CD4-positive, alpha-beta T cell treated with Interleukin-12 subunit alpha and Interleukin-12 subunit beta, for 1 hour (primary cell): ENCODE measurements at regions not wholly inside any gene's neighbourhood (a gene's known extent, or its start where the extent isn't known, plus 50 kb on each side); places are given as distances from the start of the nearest gene placed in this dataset.

ENCODE experiments used
- DNase-seq: peaks from one replicate; pipeline ENCODE4 v3.0.0-alpha.2; 2020

GRCh38 chr7:26560526-26561256 is 269.0 kb downstream of the SNX10 start:
- no peak for DNase-seq

- DNase-seq: no peak
Observed at GRCh38 chr7:26562841-26563240, 271.2 kb downstream of the SNX10 start.

GRCh38 chr7:26563406-26563805 is 271.7 kb downstream of the SNX10 start:
- DNase-seq: no peak

- no peak for DNase-seq
Observed at GRCh38 chr7:26567266-26567665, 275.6 kb downstream of the SNX10 start.

- DNase-seq: no peak
Observed at GRCh38 chr7:26574476-26574875, 282.8 kb downstream of the SNX10 start.

GRCh38 chr7:26580064-26580591 is 284.3 kb downstream of the SKAP2 start:
- no peak for DNase-seq

- DNase-seq: no peak
Observed at GRCh38 chr7:26580711-26581110, 283.7 kb downstream of the SKAP2 start.

- DNase-seq: no peak
Observed at GRCh38 chr7:26583094-26583648, 281.2 kb downstream of the SKAP2 start.

- DNase-seq: no peak
Observed at GRCh38 chr7:26584326-26584725, 280.1 kb downstream of the SKAP2 start.

GRCh38 chr7:26584987-26585665 is 279.3 kb downstream of the SKAP2 start:
- no peak for DNase-seq

GRCh38 chr7:26587536-26587935 is 276.9 kb downstream of the SKAP2 start:
- no peak for DNase-seq

GRCh38 chr7:26588511-26588910 is 275.9 kb downstream of the SKAP2 start:
- DNase-seq: no peak

- DNase-seq: no peak
Observed at GRCh38 chr7:26590709-26591108, 273.7 kb downstream of the SKAP2 start.

- no peak for DNase-seq
Observed at GRCh38 chr7:26592011-26592410, 272.4 kb downstream of the SKAP2 start.

GRCh38 chr7:26593393-26593792 is 271.0 kb downstream of the SKAP2 start:
- no peak for DNase-seq

GRCh38 chr7:26593896-26594295 is 270.5 kb downstream of the SKAP2 start:
- no peak for DNase-seq

GRCh38 chr7:26594553-26594952 is 269.8 kb downstream of the SKAP2 start:
- DNase-seq: no peak

GRCh38 chr7:26598867-26599266 is 265.5 kb downstream of the SKAP2 start:
- DNase-seq: no peak

GRCh38 chr7:26599982-26600381 is 264.4 kb downstream of the SKAP2 start:
- DNase-seq: no peak

- DNase-seq: no peak
Observed at GRCh38 chr7:26600411-26600810, 264.0 kb downstream of the SKAP2 start.

GRCh38 chr7:26603631-26604030 is 260.8 kb downstream of the SKAP2 start:
- DNase-seq: no peak

GRCh38 chr7:26608402-26608801 is 256.0 kb downstream of the SKAP2 start:
- no peak for DNase-seq

GRCh38 chr7:26609082-26609481 is 255.3 kb downstream of the SKAP2 start:
- no peak for DNase-seq

GRCh38 chr7:26609532-26609931 is 254.9 kb downstream of the SKAP2 start:
- no peak for DNase-seq
